Heart left ventricle (tissue), 16 donors: ENCODE measurements at regions not wholly inside any gene's neighbourhood (a gene's known extent, or its start where the extent isn't known, plus 50 kb on each side); places are given as distances from the start of the nearest gene placed in this dataset.
"Not testable (repeated sequence)": the region's sequence is repeated elsewhere in the genome, so short reads cannot be mapped to it uniquely, and the experiment has no call there.

Experiments
- ATAC-seq, 4 donors: fragments of 200-7000 bp; cut with Tn5 transposase; one replicate each; pipeline ENCODE4 v1.9.1; 2020 to 2022; ENCODE audit warnings: moderate library complexity in 4 of 4, mild to moderate bottlenecking in 3 of 4, moderate number of reproducible peaks in 1 of 4
- DNase-seq, 5 donors: peaks; one replicate each; pipeline ENCODE4 v3.0.0-alpha.2; 2020
- H3K27ac ChIP-seq, 12 donors: fragments of 200-600 bp; sonication (generic) in 4 of 12; one replicate each; pipeline versions ENCODE4 v1.5.0 to v1.8.0; 2016 to 2022; ENCODE audit warnings: mild to moderate bottlenecking in 2 of 12
- H3K27me3 ChIP-seq, 9 donors: fragments of 200-600 bp; sonication (generic) in 2 of 9; one replicate each; pipeline versions ENCODE4 v1.5.1 to v1.8.0; 2016 to 2022; ENCODE audit warnings: mild to moderate bottlenecking in 3 of 9
- H3K36me3 ChIP-seq, 9 donors: fragments of 200-600 bp; sonication (generic) in 2 of 9; one replicate each; pipeline versions ENCODE4 v1.5.0 to v1.8.0; 2018 to 2022; ENCODE audit warnings: mild to moderate bottlenecking in 2 of 9
- H3K4me1 ChIP-seq, 12 donors: fragments of 200-600 bp; sonication (generic) in 4 of 12; one replicate each; pipeline versions ENCODE4 v1.5.0 to v1.8.0; 2016 to 2022; ENCODE audit warnings: mild to moderate bottlenecking in 3 of 12
- H3K4me3 ChIP-seq, 12 donors: fragments of 200-600 bp; sonication (generic) in 4 of 12; one replicate each; pipeline versions ENCODE4 v1.5.0 to v1.8.0; 2017 to 2022; ENCODE audit warnings: mild to moderate bottlenecking in 9 of 12, moderate library complexity in 4 of 12
- H3K9me3 ChIP-seq, 12 donors: fragments of 200-600 bp; sonication (generic) in 4 of 12; one replicate each; pipeline versions ENCODE4 v1.5.0 to v1.8.0; 2016 to 2022; ENCODE audit warnings: mild to moderate bottlenecking in 1 of 12
- POLR2A ChIP-seq, 2 donors: fragments of 450-650 bp; IDR thresholded peaks; one replicate each; pipeline ENCODE4 v1.6.1; 2017; ENCODE audit warnings: antibody characterized with exemption in 2 of 2, mild to moderate bottlenecking in 2 of 2, moderate library complexity in 2 of 2
- WGBS, 4 donors: extraction: QIAGEN DNeasy Blood & Tissue Kit in 2 of 4; methylation state at CpG; one replicate each; pipeline versions ENCODE4 v1.1.5 to v1.1.7; 2013 to 2018; 5-methylcytosine and 5-hydroxymethylcytosine counted together
- intact Hi-C, 10 donors: fragments of 100-400 bp; cut with DNase I; formaldehyde crosslinking; loops; one replicate each; pipeline versions ENCODE4 v1.11.1 to v1.14.2; 2022
- TF ChIP-seq, protein P1 (sequence below), 12 donors: fragments of 200-600 bp; sonication (generic) in 4 of 12; IDR thresholded peaks; one replicate each; pipeline versions ENCODE4 v1.5.0 to v1.8.0; 2018 to 2022; ENCODE audit warnings: antibody characterized with exemption in 12 of 12, mild to moderate bottlenecking in 5 of 12
- donor health status: ischemic (EF 13 %, LVEDD 7.1; RV severe dilation, severe dysfunction).
- donor health status: healthy with polysubstance abuse.
- donor health status: DM: no; HTN: yes; CAD: no.
- donor health status: DM: no; HTN: no; CAD: no.
- donor health status: ischemic (EF 25% LVEDD 6.9; RV normal size, moderate dysfunction).
- donor health status: ischemic (EF 25% LVEDD 5.7; RV mildly dilated, moderate dysfunction).
- donor health status: healthy.
- donor health status: DM: yes; HTN: yes; CAD: no.
- donor health status: ischemic (EF 35%, LVEDD 5.7; RV mildly dilated, moderate dysfunction).
- donor health status: nonischemic (EF 11% LVEDD 7.7; RV severe dilation, severe dysfunction).
- donor health status: DM: yes; HTN: yes; CAD: no.
- donor health status: PGD.
- donor health status: ischemic (EF 29% LVEDD 5.4; RV normal size, mild dysfunction).
- donor health status: nonischemic (EF 23%, LVEDD 6.1; RV moderate dilation, normal function).

DNA sequence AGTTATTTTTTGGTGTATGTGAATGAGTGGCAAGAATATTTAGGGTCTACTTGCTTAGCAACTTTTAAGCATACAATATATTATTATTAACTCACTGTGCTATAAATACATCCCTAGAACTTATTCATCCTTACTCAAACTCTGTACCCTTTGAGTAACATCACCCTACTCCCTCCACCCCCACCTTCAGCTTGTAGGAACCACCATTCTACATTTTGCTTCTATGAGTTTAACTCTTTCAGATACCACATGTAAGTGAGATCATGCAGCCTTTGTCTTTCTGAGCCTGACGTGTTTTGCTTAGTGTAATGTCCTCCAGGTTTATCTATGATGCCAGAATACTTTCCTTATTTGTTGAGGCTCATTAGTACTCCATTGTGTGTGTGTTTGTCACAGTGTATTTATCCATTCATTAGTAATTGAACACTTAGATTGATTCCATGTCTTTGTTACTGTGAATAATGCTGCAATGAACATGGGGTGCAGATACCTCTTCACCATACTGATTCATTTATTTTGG is 526.9 kb downstream of the PYDC2 start:
- intact Hi-C loops: no loop called here
- ATAC-seq (no peak), DNase-seq (no peak)
- Histone ChIP-seq H3K4me1 (no peaks in the 10 kb centered on the region), H3K4me3 (no peak overlapping the region), H3K27ac (no peak overlapping the region), H3K9me3 (peaks cover 0 to 6% (median 0%) of the 10 kb centered on the region in 12 donors), H3K27me3 (no peaks in the 10 kb centered on the region), H3K36me3 (no peaks in the 10 kb centered on the region)
- 41 to 66% (median 49%) methylated on average over 1 of the region's 1 CpG for WGBS, 4 donors
- TF ChIP-seq, protein P1, sequence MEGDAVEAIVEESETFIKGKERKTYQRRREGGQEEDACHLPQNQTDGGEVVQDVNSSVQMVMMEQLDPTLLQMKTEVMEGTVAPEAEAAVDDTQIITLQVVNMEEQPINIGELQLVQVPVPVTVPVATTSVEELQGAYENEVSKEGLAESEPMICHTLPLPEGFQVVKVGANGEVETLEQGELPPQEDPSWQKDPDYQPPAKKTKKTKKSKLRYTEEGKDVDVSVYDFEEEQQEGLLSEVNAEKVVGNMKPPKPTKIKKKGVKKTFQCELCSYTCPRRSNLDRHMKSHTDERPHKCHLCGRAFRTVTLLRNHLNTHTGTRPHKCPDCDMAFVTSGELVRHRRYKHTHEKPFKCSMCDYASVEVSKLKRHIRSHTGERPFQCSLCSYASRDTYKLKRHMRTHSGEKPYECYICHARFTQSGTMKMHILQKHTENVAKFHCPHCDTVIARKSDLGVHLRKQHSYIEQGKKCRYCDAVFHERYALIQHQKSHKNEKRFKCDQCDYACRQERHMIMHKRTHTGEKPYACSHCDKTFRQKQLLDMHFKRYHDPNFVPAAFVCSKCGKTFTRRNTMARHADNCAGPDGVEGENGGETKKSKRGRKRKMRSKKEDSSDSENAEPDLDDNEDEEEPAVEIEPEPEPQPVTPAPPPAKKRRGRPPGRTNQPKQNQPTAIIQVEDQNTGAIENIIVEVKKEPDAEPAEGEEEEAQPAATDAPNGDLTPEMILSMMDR (IDR thresholded peaks at IDR 0.05): no peak
- no peak for TF ChIP-seq POLR2A (IDR thresholded peaks at IDR 0.05)

DNA sequence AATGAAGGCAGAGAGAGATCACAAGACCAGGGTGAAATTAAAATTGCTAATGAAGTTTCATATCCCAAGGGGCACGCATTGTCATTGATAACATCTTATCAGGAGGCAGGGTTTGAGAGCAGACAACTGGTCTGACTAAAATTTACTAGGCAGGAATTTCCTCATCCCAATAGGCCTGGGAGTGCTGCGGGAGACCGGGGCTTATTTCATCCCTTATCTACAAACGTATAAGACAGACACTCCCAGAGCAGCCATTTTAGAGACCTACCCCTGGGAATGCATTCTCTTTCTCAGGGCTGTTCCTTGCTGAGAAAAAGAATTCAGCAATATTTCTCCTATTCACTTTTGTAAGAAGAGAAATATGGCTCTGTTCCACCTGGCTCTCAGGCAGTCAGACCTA is 533.0 kb downstream of the PYDC2 start:
- WGBS, 4 donors: 55 to 77% (median 65%) methylated on average over 4 of the region's 4 CpGs
- H3K4me3 ChIP-seq, H3K27me3 ChIP-seq, H3K36me3 ChIP-seq, H3K4me1 ChIP-seq, DNase-seq, intact Hi-C loops, ATAC-seq, H3K27ac ChIP-seq: not testable (repeated sequence)
- H3K9me3 ChIP-seq: peaks cover 0 to 17% (median 2%) of the 10 kb centered on the region in 12 donors

DNA sequence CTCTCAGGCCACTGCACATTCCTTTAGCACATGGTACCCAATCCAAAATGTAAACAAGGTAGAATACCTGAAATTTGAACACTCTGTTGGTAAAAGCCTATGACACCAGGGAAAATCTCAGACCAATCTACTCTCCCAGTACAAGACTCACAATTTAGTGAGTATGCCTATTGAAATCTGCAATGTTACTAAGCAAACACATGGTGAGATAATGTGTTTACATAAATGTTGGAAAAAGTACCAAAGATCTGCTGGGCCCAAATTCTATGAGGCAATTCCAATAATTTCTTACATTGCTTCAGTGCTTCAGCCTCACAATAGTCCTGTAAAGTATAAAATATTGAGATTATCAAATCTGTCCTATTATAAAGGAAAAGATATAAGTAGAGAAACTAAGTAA is 536.1 kb downstream of the PYDC2 start:
- Histone ChIP-seq H3K9me3 (peaks cover 0 to 17% (median 2%) of the 10 kb centered on the region in 12 donors), H3K27ac (no peak overlapping the region), H3K27me3 (no peaks in the 10 kb centered on the region), H3K4me3 (no peak overlapping the region), H3K4me1 (no peaks in the 10 kb centered on the region), H3K36me3 (no peaks in the 10 kb centered on the region)
- TF ChIP-seq, protein P1 (IDR thresholded peaks at IDR 0.05): no peak
- no peak for TF ChIP-seq POLR2A (IDR thresholded peaks at IDR 0.05)
- no peak for DNase-seq
- intact Hi-C loops: no loop called here
- ATAC-seq: no peak

DNA sequence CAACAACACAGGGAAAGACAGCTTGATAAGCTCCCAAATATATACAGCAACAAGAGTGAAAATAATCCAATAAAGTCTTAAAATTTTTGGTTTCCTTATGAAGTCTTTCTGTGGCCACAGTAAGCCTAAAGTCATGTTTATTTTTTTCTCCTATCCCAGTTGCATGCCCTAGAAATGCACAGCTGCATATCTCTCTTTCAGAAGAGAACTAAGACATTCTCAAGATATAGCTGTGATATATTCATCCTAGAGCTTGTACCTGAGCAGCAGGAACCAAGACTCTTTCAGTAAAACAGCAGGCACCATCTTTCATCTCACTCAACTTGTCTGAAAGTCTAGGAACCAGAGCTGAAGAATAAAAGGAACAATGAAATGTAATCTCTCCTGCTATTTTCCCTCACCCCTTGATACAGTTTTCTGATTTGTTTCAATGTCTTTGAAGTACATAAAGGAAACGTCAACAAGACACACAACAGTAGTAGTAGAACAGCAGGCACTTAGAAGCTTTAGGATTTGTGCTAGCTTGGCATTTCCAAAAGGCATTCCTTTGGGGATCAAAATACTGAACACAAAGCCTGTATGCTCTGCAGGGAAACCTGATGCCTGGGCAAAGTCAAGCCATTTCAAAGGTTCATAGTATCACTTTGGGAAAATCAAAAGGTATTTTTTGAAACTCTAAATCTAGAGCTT is 536.8 kb downstream of the PYDC2 start:
- DNase-seq: no peak
- intact Hi-C loops: no loop called here
- 39 to 54% (median 49%) methylated on average over 1 of the region's 1 CpG for WGBS, 4 donors
- no peak for TF ChIP-seq POLR2A (IDR thresholded peaks at IDR 0.05)
- TF ChIP-seq, protein P1 (IDR thresholded peaks at IDR 0.05): no peak
- Histone ChIP-seq H3K4me1 (no peaks in the 10 kb centered on the region), H3K9me3 (peaks cover 0 to 15% (median 1%) of the 10 kb centered on the region in 12 donors), H3K27me3 (no peaks in the 10 kb centered on the region), H3K36me3 (no peaks in the 10 kb centered on the region), H3K4me3 (no peak overlapping the region), H3K27ac (no peak overlapping the region)
- ATAC-seq: no peak

DNA sequence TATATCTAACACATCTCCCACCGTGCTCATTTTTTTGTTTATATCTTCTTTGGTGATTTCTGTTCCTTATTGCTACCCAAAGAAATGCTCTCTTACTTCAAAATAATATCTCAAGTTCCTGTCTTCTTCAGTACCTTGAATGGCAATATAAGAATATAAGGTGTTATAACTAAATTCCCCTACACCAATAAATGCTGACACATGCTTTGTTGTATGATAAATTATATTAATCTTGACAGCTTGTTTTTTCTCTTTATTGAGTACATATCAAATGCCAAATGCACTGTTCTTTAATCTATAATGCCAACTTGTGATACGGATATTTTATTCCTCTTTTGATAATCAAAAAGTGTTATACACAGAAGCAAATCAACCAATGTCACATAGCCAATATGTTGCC is 540.3 kb downstream of the PYDC2 start:
- H3K4me3 ChIP-seq: no peak overlapping the region
- H3K27ac ChIP-seq: no peak overlapping the region
- no peaks in the 10 kb centered on the region for H3K36me3 ChIP-seq
- ATAC-seq (no peak), DNase-seq (no peak)
- WGBS, 4 donors: 46 to 70% (median 47%) methylated on average over 2 of the region's 2 CpGs
- no peak for TF ChIP-seq POLR2A (IDR thresholded peaks at IDR 0.05)
- TF ChIP-seq, protein P1 (IDR thresholded peaks at IDR 0.05): no peak
- no peaks in the 10 kb centered on the region for H3K9me3 ChIP-seq
- no peaks in the 10 kb centered on the region for H3K27me3 ChIP-seq
- intact Hi-C loops: no loop called here
- H3K4me1 ChIP-seq: no peaks in the 10 kb centered on the region
